ENCODE measurements at regions not wholly inside any gene's neighbourhood (a gene's known extent, or its start where the extent isn't known, plus 50 kb on each side); places are given as distances from the start of the nearest gene placed in this dataset.

- TF ChIP-seq, protein P1, sequence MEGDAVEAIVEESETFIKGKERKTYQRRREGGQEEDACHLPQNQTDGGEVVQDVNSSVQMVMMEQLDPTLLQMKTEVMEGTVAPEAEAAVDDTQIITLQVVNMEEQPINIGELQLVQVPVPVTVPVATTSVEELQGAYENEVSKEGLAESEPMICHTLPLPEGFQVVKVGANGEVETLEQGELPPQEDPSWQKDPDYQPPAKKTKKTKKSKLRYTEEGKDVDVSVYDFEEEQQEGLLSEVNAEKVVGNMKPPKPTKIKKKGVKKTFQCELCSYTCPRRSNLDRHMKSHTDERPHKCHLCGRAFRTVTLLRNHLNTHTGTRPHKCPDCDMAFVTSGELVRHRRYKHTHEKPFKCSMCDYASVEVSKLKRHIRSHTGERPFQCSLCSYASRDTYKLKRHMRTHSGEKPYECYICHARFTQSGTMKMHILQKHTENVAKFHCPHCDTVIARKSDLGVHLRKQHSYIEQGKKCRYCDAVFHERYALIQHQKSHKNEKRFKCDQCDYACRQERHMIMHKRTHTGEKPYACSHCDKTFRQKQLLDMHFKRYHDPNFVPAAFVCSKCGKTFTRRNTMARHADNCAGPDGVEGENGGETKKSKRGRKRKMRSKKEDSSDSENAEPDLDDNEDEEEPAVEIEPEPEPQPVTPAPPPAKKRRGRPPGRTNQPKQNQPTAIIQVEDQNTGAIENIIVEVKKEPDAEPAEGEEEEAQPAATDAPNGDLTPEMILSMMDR (IDR thresholded peaks at IDR 0.05; ENCODE audit: low read depth, low read length, poor library complexity, severe bottlenecking), result no peak
- no peak for TF ChIP-seq EZH2phosphoT487 (IDR thresholded peaks at IDR 0.05; ENCODE audit: borderline replicate concordance, low read length)
Observed at GRCh38 chr20:56857950-56858349, 228.8 kb downstream of the TFAP2C start.
